Loucy (cell line): ENCODE measurements at regions not wholly inside any gene's neighbourhood (a gene's known extent, or its start where the extent isn't known, plus 50 kb on each side); places are given as distances from the start of the nearest gene placed in this dataset.

Experiments used
- H2AFZ ChIP-seq: fragments of 200-600 bp; sonication (generic); 2 replicates; pipeline ENCODE4 v1.6.0; 2016; ENCODE audit warnings: antibody characterized with exemption, mild to moderate bottlenecking, low read length, moderate library complexity
- H3F3A ChIP-seq: fragments of 200-600 bp; 2 replicates; pipeline ENCODE4 v1.6.0; 2016; ENCODE audit warnings: antibody characterized with exemption, low read depth, mild to moderate bottlenecking
- H3K27me3 ChIP-seq: fragments of 200-600 bp; sonication (generic); 2 replicates; pipeline ENCODE4 v1.6.1; 2014; ENCODE audit warnings: low read length, mild to moderate bottlenecking; ENCODE audit not compliant: insufficient read depth, poor library complexity, severe bottlenecking
- H3K36me3 ChIP-seq: fragments of 200-600 bp; sonication (generic); 2 replicates; pipeline ENCODE4 v1.6.1; 2016; ENCODE audit warnings: low read length; ENCODE audit not compliant: insufficient read depth
- H3K4me1 ChIP-seq: fragments of 200-600 bp; sonication (generic); 2 replicates; pipeline ENCODE4 v1.5.1; 2014; ENCODE audit warnings: low read length, mild to moderate bottlenecking; ENCODE audit not compliant: insufficient read depth, poor library complexity, severe bottlenecking
- H3K4me2 ChIP-seq: fragments of 200-600 bp; sonication (generic); 2 replicates; pipeline ENCODE4 v1.6.0; 2014; ENCODE audit warnings: antibody characterized with exemption, low read length, low read depth, mild to moderate bottlenecking; ENCODE audit not compliant: poor library complexity, severe bottlenecking
- H3K4me3 ChIP-seq: fragments of 200-600 bp; sonication (generic); 2 replicates; pipeline ENCODE4 v1.5.1; 2014; ENCODE audit warnings: low read length, mild to moderate bottlenecking, mixed read lengths; ENCODE audit not compliant: poor library complexity, severe bottlenecking
- H3K79me2 ChIP-seq: fragments of 200-600 bp; sonication (generic); 2 replicates; pipeline ENCODE4 v1.6.1; 2014; ENCODE audit warnings: low read length; ENCODE audit not compliant: insufficient read depth
- H3K9ac ChIP-seq: fragments of 200-600 bp; sonication (generic); 2 replicates; pipeline ENCODE4 v1.6.0; 2014; ENCODE audit warnings: mild to moderate bottlenecking, low read depth, low read length, moderate library complexity; ENCODE audit not compliant: poor library complexity, severe bottlenecking
- H3K9me2 ChIP-seq: fragments of 200-600 bp; sonication (generic); replicated peaks from 2 replicates; pipeline ENCODE4 v1.6.1; 2016; ENCODE audit warnings: low read depth, low read length, mixed read lengths
- H3K9me3 ChIP-seq: fragments of 200-600 bp; sonication (generic); 2 replicates; pipeline ENCODE4 v1.6.1; 2014; ENCODE audit warnings: mild to moderate bottlenecking, antibody characterized with exemption, low read length, low read depth; ENCODE audit not compliant: insufficient read depth
- H4K20me1 ChIP-seq: fragments of 200-600 bp; sonication (generic); 2 replicates; pipeline ENCODE4 v1.6.0; 2014; ENCODE audit warnings: antibody characterized with exemption, low read length, mild to moderate bottlenecking; ENCODE audit not compliant: insufficient read depth, poor library complexity, severe bottlenecking
- EZH2phosphoT487 ChIP-seq: fragments of 200-600 bp; IDR thresholded peaks from 2 replicates; pipeline ENCODE4 v1.6.1; 2018; ENCODE audit warnings: antibody characterized with exemption, mild to moderate bottlenecking, moderate library complexity, borderline replicate concordance
- TF ChIP-seq, protein P1 (sequence below): fragments of 200-600 bp; sonication (generic); conservative IDR thresholded peaks from 2 replicates; pipeline ENCODE4 v1.5.1; 2014; ENCODE audit warnings: mild to moderate bottlenecking, antibody characterized with exemption, low read length

DNA sequence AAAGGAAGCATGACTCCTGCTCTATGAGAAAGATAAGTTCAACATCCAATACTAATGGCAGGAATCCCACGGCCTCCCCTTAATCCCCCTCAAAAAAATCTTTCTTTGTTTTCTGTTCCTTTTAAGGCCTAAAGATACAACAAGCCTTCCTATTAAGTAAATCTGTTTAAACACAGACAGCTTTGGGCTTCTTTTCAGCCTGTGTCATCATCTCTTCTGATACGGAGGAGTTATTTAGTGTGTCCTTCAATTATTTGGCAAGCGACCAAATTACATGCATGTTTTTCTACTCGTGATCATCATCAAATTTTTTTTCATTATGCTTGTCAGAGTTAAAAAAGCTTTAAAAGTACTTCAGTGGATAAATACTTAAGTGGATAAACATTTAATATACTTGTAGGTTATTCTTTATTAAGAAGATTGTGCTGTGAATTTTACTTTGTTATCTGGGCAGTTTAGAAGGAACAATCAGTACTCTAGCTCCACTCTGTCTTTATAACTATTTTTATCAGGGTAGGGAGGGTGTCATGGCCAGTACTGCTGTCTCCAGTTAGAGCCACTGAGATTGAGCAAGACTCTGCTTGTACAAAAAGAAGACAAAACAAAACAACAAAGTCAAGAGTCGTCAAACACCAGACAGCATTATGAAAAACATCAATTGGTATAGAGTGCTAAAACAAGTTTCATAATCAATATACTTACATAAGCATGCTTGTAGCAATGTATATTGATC lies 210.7 kb downstream of the PRR32 start:
- no peaks in the 10 kb centered on the region for H3K4me1 ChIP-seq
- no peak overlapping the region for H3K4me2 ChIP-seq
- H3F3A ChIP-seq = no peaks in the 10 kb centered on the region
- H4K20me1 ChIP-seq = no peaks in the 10 kb centered on the region
- no peaks in the 10 kb centered on the region for H3K9me2 ChIP-seq
- no peak for TF ChIP-seq EZH2phosphoT487
- TF ChIP-seq, protein P1, sequence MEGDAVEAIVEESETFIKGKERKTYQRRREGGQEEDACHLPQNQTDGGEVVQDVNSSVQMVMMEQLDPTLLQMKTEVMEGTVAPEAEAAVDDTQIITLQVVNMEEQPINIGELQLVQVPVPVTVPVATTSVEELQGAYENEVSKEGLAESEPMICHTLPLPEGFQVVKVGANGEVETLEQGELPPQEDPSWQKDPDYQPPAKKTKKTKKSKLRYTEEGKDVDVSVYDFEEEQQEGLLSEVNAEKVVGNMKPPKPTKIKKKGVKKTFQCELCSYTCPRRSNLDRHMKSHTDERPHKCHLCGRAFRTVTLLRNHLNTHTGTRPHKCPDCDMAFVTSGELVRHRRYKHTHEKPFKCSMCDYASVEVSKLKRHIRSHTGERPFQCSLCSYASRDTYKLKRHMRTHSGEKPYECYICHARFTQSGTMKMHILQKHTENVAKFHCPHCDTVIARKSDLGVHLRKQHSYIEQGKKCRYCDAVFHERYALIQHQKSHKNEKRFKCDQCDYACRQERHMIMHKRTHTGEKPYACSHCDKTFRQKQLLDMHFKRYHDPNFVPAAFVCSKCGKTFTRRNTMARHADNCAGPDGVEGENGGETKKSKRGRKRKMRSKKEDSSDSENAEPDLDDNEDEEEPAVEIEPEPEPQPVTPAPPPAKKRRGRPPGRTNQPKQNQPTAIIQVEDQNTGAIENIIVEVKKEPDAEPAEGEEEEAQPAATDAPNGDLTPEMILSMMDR = no peak
- no peaks in the 10 kb centered on the region for H3K27me3 ChIP-seq
- H3K9me3 ChIP-seq = no peaks in the 10 kb centered on the region
- H3K9ac ChIP-seq = no peak overlapping the region
- no peak overlapping the region for H2AFZ ChIP-seq
- H3K36me3 ChIP-seq = no peaks in the 10 kb centered on the region
- H3K4me3 ChIP-seq = no peak overlapping the region
- H3K79me2 ChIP-seq = no peaks in the 10 kb centered on the region

DNA sequence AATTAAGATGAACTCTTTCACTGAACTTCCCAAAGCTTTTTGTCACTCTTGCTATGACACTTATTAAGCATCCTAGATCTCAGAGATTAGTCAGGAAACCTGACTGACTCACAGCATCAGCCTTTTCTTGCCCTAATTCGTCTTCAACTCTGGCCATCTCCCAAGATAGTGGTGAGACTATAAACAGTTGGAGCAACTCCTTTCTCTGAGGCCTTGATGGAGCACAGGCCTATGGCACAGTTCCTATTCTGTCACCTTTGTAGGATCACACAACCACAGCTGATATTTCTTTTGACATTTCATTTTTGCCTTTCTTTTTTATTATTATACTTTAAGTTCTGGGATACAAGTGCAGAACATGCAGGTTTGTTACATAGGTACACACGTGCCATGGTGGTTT lies 217.6 kb downstream of the PRR32 start:
- H3K4me3 ChIP-seq = no peak overlapping the region
- H3K4me2 ChIP-seq = no peak overlapping the region

GRCh38 chrX:127038065-127038464 lies 218.5 kb downstream of the PRR32 start:
- Histone ChIP-seq H3K4me1 (no peaks in the 10 kb centered on the region), H3K79me2 (no peaks in the 10 kb centered on the region), H3K4me2 (no peak overlapping the region), H3K27me3 (no peaks in the 10 kb centered on the region), H3F3A (no peaks in the 10 kb centered on the region), H3K9ac (no peak overlapping the region), H3K9me2 (no peaks in the 10 kb centered on the region), H4K20me1 (no peaks in the 10 kb centered on the region), H2AFZ (no peak overlapping the region), H3K4me3 (no peak overlapping the region), H3K36me3 (no peaks in the 10 kb centered on the region), H3K9me3 (no peaks in the 10 kb centered on the region)
- TF ChIP-seq, protein P1 = peak; percentile 42
- TF ChIP-seq EZH2phosphoT487 = no peak

More for the DNA sequence above, 217.6 kb downstream of the PRR32 start:
- no peaks in the 10 kb centered on the region for H3K36me3 ChIP-seq
- H3K9me2 ChIP-seq = no peaks in the 10 kb centered on the region
- H3K9me3 ChIP-seq = no peaks in the 10 kb centered on the region
- no peaks in the 10 kb centered on the region for H3K79me2 ChIP-seq
- TF ChIP-seq EZH2phosphoT487 = no peak
- TF ChIP-seq, protein P1 = no peak
- H3K27me3 ChIP-seq = no peaks in the 10 kb centered on the region
- no peaks in the 10 kb centered on the region for H4K20me1 ChIP-seq
- no peak overlapping the region for H2AFZ ChIP-seq
- no peak overlapping the region for H3K9ac ChIP-seq
- H3K4me1 ChIP-seq = no peaks in the 10 kb centered on the region
- no peaks in the 10 kb centered on the region for H3F3A ChIP-seq
